Kidney tubule cell (primary cell): ENCODE measurements at regions not wholly inside any gene's neighbourhood (a gene's known extent, or its start where the extent isn't known, plus 50 kb on each side); places are given as distances from the start of the nearest gene placed in this dataset.

Experiments
- DNase-seq: peaks from one replicate; pipeline ENCODE4 v3.0.0-alpha.2; 2018; ENCODE audit warnings: low spot score

DNA sequence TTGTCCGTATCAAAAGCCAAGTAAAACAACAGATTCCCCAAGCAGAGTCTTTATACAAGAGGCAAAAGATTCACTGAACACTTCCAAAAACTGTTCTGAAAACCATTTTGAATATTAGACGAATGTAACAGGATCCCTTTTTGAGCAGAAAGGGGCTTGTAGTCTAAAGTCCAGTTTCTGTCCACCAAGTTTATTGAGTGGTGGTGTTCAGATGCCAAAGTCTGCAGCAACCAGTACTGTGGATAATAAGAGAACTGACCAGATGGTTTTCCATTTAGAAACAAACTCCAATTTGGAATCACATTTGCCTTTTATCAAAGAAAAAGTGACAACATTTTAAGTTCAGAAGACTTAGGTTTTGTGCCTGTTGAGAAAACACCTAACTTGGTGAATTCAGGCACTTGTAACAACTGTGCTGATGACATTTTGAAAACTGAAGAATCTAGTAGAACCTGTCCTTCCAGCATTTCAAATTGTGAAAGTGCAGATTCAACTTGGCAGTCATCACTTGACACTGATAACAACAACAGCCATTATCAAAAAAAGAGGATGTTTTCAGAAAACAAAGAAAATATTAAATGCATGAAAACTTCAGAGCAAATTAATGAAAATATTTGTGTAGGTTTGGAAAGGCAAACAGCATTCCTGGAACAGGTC, 217.1 kb downstream of the CSNK2A3 start:
- no peak for DNase-seq

- DNase-seq, result no peak
These were observed 223.9 kb downstream of the CSNK2A3 start for GRCh38 chr11:11129118-11129517.

- no peak for DNase-seq
These were observed 227.4 kb downstream of the CSNK2A3 start for GRCh38 chr11:11125618-11126017.

- DNase-seq, result no peak
These were observed 230.3 kb downstream of the CSNK2A3 start for GRCh38 chr11:11122749-11123148.

DNA sequence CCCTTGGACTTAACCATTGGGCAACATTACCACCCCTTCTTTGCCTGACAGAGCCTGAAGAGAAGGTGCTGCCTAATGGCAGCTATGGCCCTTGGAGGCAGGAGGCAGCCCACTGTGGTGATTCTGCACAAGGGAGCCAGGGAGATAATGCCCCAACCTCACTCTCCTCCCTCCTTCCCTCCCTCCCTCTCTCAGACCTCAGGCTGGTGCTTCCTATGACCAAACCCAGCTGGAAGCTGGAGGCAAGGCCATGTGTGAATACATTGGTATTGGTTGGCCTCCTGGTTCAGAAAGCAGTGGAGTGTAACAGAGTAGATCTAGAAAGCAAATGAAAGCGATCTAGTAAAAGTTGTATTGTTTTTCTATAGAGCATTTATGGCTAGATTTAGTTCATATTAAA, 233.1 kb downstream of the CSNK2A3 start:
- peak; percentile 28 for DNase-seq

DNA sequence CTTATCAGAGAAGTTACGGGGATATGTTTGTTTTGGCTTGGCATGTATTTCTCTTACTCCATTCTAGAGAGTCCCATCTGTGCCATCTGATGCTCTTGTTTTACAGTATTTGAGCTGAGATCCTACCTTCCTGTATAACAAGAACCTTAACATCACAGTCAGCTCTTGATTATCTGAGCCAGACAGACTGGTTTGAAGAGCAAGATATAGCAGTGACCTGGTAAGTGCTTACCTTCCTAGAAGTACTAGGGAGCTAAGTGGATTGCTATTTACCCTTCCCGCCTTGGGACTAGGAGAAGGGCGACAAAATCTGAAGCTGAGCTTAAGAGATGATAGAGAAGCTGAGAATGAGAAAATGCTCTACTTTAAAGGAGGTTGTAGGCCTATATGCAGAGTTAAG, 235.3 kb downstream of the CSNK2A3 start:
- no peak for DNase-seq

DNA sequence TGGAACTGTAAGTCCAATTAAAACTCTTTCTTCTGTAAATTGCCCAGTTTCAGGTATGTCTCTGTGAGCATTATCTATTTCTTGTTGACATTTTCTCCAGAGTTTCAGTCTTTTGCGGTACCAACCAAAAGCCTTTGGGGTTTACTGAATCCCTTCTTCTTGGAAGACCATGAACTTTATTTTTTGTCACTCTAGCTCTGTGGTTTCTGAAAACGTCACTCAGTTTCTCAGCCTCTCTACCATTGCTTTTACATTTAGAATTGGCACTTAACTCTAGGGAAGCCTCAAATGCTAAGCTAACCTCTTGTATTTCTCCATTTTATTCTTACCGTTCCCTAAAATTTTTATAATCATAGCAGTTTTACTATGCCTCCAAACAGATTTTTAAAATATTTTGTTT, 237.6 kb downstream of the CSNK2A3 start:
- DNase-seq, result no peak

DNA sequence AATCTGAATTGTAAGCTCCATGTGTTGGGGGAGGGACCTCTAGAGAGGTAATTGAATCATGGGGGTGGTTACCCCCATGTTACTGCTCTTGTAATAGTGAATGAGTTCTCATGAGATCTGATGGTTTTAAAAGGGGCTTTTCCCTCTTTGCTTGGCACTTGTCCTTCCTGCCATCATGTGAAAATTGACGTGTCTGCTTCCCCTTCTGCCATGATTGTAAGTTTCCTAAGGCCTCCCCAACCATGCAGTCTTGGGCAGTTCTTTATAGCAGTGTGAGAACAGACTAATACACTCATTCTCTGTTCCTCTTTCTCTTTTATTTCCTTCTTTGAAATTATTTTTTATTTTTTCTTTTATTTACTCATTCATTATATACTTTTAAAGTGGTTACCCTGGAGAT, 239.4 kb downstream of the CSNK2A3 start:
- DNase-seq, result no peak

- no peak for DNase-seq
These were observed 245.0 kb downstream of the CSNK2A3 start for GRCh38 chr11:11108026-11108425.

GRCh38 chr11:11107076-11107723, 245.8 kb downstream of the CSNK2A3 start:
- DNase-seq, result no peak

DNA sequence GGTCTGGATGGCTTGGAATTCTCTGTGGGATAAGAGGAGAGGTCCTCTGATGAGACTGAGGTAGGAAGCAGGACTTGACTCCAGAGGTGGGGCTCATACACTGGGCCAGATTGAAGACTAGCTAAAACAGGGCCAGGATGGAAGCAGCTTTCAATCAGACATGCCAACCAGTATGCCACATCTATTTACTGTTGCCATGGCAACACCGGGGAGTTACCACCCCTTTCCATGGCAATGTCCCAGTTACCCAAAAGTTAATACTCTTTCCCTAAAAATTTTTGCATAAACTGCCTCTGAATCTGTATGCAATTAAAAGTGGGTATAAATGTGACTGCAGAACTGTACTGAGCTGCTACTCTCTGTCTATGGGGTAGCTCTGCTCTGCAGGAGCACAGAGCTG, 247.5 kb upstream of the ZBED5 start:
- no peak for DNase-seq

GRCh38 chr11:11095831-11096723, 238.2 kb upstream of the ZBED5 start:
- DNase-seq, result no peak

DNA sequence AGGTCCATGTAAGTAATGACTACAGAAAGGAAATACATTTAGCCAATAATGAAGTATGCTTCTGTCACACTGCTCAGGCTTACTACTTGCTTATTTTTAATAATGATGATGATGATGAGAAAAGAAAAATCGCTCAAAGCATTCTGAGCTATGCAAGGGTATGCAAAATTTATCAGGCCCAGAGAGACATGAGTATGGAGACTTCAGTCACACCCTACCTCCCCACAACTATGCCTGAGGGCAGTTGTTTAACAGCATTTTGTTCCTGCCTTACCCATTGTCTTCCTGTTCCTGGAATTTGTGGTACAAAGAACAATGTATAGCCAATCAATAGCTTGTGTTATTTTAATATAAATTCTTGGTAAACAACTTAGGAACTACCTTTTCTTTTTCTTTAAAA, 232.6 kb upstream of the ZBED5 start:
- no peak for DNase-seq

GRCh38 chr11:11089805-11090204, 232.0 kb upstream of the ZBED5 start:
- DNase-seq, result no peak

DNA sequence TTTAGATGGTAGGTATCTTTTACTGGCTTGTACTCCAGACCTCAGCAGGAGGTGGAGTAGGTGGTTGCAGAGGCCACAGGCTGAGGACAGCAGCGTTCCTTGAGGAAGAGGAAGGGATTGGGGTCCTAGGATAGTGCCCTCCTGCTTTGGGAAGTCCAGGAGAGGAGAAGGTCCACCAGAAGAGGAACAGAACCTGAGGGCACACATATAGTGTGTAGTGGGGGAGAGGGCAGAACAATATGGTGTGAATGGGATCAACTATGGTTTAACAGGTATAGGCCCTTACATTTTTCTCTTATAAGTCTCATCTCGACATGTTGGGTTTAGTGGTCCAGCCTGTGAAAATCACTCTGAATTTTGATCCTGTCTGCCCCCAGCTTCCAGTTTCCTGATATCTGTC, 229.1 kb upstream of the ZBED5 start:
- no peak for DNase-seq

GRCh38 chr11:11085580-11085979, 227.7 kb upstream of the ZBED5 start:
- DNase-seq, result no peak

DNA sequence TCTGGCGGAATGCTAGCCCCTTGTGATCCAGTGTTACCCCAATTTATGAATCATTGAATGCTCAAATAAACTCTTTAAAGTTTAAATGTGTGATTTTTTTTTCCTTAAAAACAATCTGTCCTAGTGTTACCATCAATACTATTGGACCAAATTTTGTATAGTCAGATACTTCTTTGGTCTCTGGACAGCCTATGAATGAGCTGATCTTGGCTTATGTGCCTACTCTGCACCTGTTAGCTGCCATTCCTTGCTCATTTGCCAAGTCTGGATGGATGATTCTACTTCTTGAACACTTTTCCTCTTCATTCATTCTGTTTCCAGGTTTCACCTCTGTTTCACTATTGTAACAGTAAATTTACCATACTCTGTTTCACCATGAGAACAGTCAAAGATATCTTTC, 226.5 kb upstream of the ZBED5 start:
- no peak for DNase-seq

- no peak for DNase-seq
These were observed 225.6 kb upstream of the ZBED5 start for GRCh38 chr11:11083441-11083840.

DNA sequence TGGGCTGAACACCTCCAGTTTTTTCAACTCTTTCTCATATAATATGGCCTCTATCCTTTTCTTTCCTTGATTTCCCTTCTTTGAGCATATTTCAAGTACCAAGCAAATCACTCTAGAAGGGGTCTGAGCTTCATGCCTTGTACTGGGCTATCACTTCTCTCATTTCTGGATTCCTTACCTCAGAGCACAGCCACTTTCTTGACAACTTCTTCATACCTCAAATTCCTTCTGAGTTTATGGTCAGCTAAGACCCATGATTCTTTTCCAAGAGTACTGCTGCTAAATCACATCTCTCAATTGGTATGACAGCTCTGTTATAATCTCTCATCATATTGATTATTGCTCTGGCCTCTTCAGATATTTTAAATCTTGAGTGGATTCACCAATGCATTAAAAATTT, 224.8 kb upstream of the ZBED5 start:
- DNase-seq, result peak; percentile 42

- DNase-seq, result peak; percentile 26
These were observed 223.9 kb upstream of the ZBED5 start for GRCh38 chr11:11081776-11082175.

GRCh38 chr11:11081288-11081687, 223.4 kb upstream of the ZBED5 start:
- peak; percentile 66 for DNase-seq

- no peak for DNase-seq
These were observed 220.7 kb upstream of the ZBED5 start for GRCh38 chr11:11078344-11079086.
